Ishikawa (cell line): ENCODE measurements at regions not wholly inside any gene's neighbourhood (a gene's known extent, or its start where the extent isn't known, plus 50 kb on each side); places are given as distances from the start of the nearest gene placed in this dataset.

Experiments
- CEBPB ChIP-seq: IDR thresholded peaks from 2 replicates; pipeline ENCODE4 v1.6.1; 2012
- CREB1 ChIP-seq: IDR thresholded peaks from 2 replicates; pipeline ENCODE4 v1.6.1; 2012; ENCODE audit warnings: low read depth
- EGR1 ChIP-seq: IDR thresholded peaks from 2 replicates; pipeline ENCODE4 v1.6.1; 2012
- EP300 ChIP-seq: IDR thresholded peaks from 2 replicates; pipeline ENCODE4 v1.6.1; 2012; ENCODE audit warnings: borderline replicate concordance
- FOXM1 ChIP-seq: IDR thresholded peaks from 2 replicates; pipeline ENCODE4 v1.6.1; 2012; ENCODE audit warnings: low read depth, borderline replicate concordance
- MAX ChIP-seq: IDR thresholded peaks from 2 replicates; pipeline ENCODE4 v1.6.1; 2012
- NFIC ChIP-seq: IDR thresholded peaks from 2 replicates; pipeline ENCODE4 v1.6.1; 2012
- RAD21 ChIP-seq: IDR thresholded peaks from 2 replicates; pipeline ENCODE4 v1.6.1; 2012; ENCODE audit warnings: low read depth
- REST ChIP-seq: IDR thresholded peaks from 2 replicates; pipeline ENCODE4 v1.6.1; 2012; ENCODE audit warnings: low read depth, mild to moderate bottlenecking
- TAF1 ChIP-seq: IDR thresholded peaks from 2 replicates; pipeline ENCODE4 v1.6.1; 2012; ENCODE audit warnings: low read depth, mild to moderate bottlenecking
- TCF12 ChIP-seq: IDR thresholded peaks from 2 replicates; pipeline ENCODE4 v1.6.1; 2012; ENCODE audit warnings: low read depth
- TEAD4 ChIP-seq: IDR thresholded peaks from 2 replicates; pipeline ENCODE4 v1.6.1; 2012
- USF1 ChIP-seq: IDR thresholded peaks from 2 replicates; pipeline ENCODE4 v1.6.1; 2012
- YY1 ChIP-seq: IDR thresholded peaks from 2 replicates; pipeline ENCODE4 v1.6.1; 2012; ENCODE audit warnings: low read depth
- ZBTB7A ChIP-seq: IDR thresholded peaks from 2 replicates; pipeline ENCODE4 v1.6.1; 2012; ENCODE audit warnings: low read depth

- TF ChIP-seq NFIC, result no peak
- TF ChIP-seq TCF12, result no peak
- TF ChIP-seq REST, result no peak
- no peak for TF ChIP-seq USF1
- no peak for TF ChIP-seq CEBPB
- TF ChIP-seq EP300, result no peak
- TF ChIP-seq TAF1, result no peak
- TF ChIP-seq ZBTB7A, result no peak
- no peak for TF ChIP-seq EGR1
- TF ChIP-seq RAD21, result no peak
- TF ChIP-seq MAX, result no peak
- TF ChIP-seq TEAD4, result no peak
- no peak for TF ChIP-seq FOXM1
- no peak for TF ChIP-seq CREB1
- no peak for TF ChIP-seq YY1
These were observed 91.3 kb upstream of the ADGRF1 start for GRCh38 chr6:47133230-47134000.

- 0 out of 2 replicates have a peak, but pooled peaks have one; percentile 28 for TF ChIP-seq FOXM1
- no peak for TF ChIP-seq YY1
- TF ChIP-seq TCF12, result 0 out of 2 replicates have a peak, but pooled peaks have one; percentile 21
- no peak for TF ChIP-seq TAF1
These were observed 90.6 kb upstream of the ADGRF1 start for GRCh38 chr6:47132724-47133123.

- TF ChIP-seq TCF12 (no peak), NFIC (no peak), TEAD4 (no peak), EP300 (no peak), MAX (no peak), REST (no peak), CEBPB (no peak), USF1 (no peak), EGR1 (no peak), ZBTB7A (no peak), TAF1 (no peak), RAD21 (no peak), CREB1 (no peak), FOXM1 (no peak), YY1 (no peak)
These were observed 89.6 kb upstream of the ADGRF1 start for GRCh38 chr6:47131773-47132172.

GRCh38 chr6:47130086-47130485 is 88.0 kb upstream of the ADGRF1 start:
- TF ChIP-seq EGR1 (no peak), CREB1 (no peak), TAF1 (no peak), EP300 (no peak), TEAD4 (no peak), YY1 (no peak), TCF12 (no peak), RAD21 (no peak), NFIC (no peak), FOXM1 (no peak), USF1 (no peak), REST (no peak), MAX (no peak), ZBTB7A (no peak), CEBPB (no peak)
